HG03108 (cell line): ENCODE measurements at regions not wholly inside any gene's neighbourhood (a gene's known extent, or its start where the extent isn't known, plus 50 kb on each side); places are given as distances from the start of the nearest gene placed in this dataset.
"Not testable (repeated sequence)": the region's sequence is repeated elsewhere in the genome, so short reads cannot be mapped to it uniquely, and the experiment has no call there.

ENCODE experiments used
- ATAC-seq: cut with Tn5 transposase; IDR thresholded peaks from one replicate; pipeline ENCODE4 v1.9.1; 2021; ENCODE audit warnings: moderate library complexity; ENCODE audit not compliant: unreplicated experiment

- no peak for ATAC-seq
Observed at GRCh38 chr5:66411701-66412100, 184.5 kb upstream of the MAST4 start.

- ATAC-seq: no peak
Observed at GRCh38 chr5:66413931-66414330, 182.3 kb upstream of the MAST4 start.

GRCh38 chr5:66415208-66415607 lies 181.0 kb upstream of the MAST4 start:
- no peak for ATAC-seq

DNA sequence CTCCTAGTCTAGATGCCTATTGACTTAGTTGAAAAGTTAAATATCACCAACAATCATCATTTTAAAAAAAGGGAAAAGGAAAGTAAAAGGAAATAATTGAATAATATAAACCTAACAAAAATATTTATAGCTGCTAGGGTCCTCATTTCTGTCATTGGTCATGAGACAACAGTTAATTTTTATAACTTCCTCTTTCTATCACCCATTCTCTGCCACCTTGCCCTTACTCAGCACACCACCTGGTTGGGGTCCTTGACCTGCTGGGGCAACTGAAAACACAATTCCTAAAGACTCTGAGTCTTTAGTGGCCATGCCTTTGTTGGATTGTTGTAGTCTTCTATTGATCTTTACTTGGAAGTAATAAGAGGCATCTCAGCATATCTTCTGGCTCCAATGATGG lies 179.5 kb upstream of the MAST4 start:
- ATAC-seq: no peak

DNA sequence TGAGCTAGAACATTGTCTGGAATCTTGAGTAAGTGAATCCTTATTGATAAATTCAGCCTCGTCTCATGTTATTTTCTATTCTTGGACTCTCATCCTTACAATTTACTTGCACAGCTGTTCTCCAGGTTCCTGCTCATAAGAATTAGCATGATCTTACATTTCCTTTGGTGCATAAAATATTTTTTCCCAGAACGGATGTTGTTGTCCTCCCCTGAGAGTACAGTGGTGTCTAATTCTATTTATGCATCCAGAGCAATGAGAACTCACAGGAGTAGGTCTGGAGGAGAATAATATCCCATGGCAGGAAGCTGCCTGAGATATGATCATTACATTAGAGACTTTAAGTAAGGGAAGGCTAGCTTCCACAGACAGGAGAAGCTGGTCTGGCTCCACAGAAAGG lies 178.4 kb upstream of the MAST4 start:
- no peak for ATAC-seq

- no peak for ATAC-seq
Observed at GRCh38 chr5:66423484-66423883, 172.7 kb upstream of the MAST4 start.

DNA sequence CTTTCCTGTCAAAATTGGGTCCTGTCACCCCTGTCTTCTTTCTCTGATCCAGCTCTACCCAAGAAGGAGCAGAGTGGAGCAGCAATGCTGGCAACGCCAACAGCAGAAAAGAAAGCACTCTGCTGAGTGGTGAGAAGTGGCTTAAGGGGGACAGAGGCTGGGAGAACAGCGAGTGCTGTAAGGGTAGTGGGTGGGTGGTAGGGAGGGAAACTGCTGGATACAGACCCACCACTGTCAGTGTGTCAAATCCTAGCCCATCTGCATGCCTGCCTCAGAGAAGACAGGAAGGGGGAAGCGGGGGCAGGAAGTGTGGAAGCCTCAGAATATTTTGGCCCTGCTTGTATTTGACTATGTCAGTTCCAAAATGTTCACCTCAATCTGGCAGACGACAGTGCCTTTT lies 170.4 kb upstream of the MAST4 start:
- no peak for ATAC-seq

DNA sequence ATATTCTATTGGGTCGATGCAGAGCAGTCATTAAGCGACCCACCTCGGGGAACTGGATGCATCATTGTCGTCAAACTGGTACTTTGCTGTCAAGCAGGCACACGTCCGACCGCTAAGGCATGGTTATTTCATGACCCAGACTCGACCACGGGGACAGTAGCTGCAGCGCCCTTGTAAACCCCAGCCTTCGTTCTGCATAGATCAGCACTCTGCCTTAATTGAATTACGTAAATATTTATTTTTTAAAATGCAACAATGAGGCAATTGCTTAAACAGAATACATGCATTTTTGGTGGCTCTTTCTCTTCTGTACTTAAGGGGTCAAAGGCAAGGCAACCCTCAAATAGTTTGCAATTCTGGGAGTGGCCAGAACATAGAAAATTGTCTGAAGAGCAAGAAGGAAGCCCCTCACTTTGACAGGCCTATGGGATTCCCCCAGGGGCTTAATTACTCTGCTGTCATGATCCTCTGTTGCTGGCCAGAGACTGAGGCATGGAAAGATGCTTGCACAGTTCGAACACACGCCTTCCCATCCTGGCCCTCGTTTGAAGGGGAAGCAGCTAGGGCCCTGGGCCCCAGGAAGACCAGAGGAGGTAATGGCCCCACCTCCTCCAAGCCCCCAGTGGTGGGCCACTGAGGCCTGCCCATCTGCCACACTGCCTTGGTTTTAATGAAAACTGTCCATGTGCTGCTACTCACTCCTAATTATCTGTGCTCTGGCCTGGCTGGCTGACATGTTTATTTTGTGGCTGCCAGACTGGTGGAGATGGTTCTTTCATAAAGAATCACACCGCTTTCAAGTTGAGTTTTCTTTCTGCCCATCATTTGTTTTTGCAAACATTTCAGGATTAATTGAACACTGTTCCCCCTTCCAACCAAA lies 169.7 kb upstream of the MAST4 start:
- no peak for ATAC-seq

DNA sequence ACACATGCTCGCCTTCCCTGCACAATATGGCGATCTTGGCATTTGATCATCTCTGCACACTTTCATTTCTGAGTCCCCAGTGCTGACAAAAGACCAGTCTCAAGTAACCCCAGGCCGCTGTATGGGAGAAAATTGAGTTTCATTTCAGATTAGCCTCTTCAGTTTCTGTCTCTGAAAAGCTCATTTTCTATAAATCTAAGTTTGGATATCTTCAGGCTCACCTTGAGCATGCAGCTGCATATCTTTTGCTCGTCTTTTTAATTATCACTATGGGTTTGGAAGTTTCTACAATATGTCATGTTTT lies 169.1 kb upstream of the MAST4 start:
- no peak for ATAC-seq

DNA sequence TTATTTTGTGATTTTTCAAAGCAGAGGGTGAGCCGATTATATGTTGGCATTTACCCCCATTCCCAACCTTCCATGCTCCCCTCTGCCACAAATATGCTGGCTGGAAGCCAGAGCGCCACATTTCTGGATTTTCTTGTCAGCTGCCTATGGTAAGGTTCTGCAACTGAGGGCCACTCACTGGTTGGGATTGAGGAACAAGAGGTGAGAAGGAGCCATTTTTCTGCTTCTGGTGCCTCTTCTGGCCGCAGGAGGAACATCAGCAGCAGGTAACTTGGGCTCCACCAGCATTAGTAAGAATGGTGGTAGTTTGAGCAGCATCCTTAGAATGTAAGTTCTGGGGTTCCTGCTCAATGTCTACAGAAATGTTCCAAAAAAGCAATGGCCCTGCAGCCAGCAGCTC lies 159.5 kb upstream of the MAST4 start:
- ATAC-seq: no peak

GRCh38 chr5:66438087-66438486 lies 158.1 kb upstream of the MAST4 start:
- ATAC-seq: no peak

- ATAC-seq: no peak
Observed at GRCh38 chr5:66438696-66439095, 157.5 kb upstream of the MAST4 start.

GRCh38 chr5:66440202-66440680 lies 156.0 kb upstream of the MAST4 start:
- no peak for ATAC-seq

- no peak for ATAC-seq
Observed at GRCh38 chr5:66441351-66441750, 154.8 kb upstream of the MAST4 start.

- ATAC-seq: no peak
Observed at GRCh38 chr5:66442951-66443445, 153.2 kb upstream of the MAST4 start.

- no peak for ATAC-seq
Observed at GRCh38 chr5:66443462-66444130, 152.6 kb upstream of the MAST4 start.

DNA sequence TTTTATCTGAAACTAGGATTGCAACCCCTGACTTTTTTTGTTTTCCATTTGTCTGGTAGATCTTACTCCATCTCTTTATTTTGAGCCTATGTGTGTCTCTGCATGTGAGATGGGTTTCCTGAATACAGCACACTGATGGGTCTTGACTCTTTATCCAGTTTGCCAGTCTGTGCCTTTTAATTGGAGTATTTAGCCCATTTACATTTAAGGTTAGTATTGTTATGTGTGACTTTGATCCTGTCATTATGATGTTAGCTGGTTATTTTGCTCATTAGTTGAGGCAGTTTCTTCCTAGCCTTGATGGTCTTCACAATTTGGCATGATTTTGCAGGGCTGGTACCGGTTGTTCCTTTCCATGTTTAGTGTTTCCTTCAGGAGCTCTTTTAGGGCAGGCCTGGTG lies 148.1 kb upstream of the MAST4 start:
- not testable (repeated sequence) for ATAC-seq

GRCh38 chr5:66450237-66450636 lies 146.0 kb upstream of the MAST4 start:
- ATAC-seq: no peak

DNA sequence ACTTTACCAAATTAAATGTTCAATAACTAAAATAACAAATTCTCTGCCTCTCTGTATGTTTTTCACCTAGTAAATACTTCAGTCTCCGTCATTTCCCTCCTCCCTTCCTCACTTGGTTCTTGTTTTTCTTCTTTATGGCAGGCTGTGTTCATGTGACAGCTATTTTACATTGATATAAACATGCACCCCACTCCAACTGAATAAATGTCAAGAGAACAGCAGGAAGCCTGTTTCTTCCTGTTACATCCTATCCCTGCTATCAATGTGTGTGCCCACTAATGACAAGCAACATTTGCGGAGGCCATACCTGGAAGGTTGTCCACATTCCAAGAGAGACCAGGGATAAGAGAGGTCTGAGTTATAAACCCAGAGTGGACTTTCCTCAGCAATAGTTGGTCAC lies 145.2 kb upstream of the MAST4 start:
- ATAC-seq: no peak

DNA sequence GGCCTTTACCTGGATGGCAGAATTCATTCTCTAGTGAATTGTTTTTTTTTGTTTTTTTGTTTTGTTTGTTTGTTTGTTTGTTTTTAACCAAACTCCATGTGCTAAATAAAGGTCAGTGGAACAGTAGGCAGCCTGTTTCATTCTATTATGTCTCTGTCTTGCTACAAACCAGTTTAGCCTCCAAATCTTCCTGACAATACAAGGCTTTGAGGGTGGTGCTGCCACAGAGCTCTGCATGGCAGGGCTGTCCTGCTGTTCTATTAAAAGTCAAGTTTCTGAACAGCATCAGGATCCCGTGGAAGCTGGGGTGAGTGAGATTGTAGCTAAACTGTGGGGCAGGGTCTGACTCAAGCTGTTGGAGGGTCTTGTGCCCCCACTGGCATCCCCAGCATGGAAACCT lies 144.1 kb upstream of the MAST4 start:
- no peak for ATAC-seq

DNA sequence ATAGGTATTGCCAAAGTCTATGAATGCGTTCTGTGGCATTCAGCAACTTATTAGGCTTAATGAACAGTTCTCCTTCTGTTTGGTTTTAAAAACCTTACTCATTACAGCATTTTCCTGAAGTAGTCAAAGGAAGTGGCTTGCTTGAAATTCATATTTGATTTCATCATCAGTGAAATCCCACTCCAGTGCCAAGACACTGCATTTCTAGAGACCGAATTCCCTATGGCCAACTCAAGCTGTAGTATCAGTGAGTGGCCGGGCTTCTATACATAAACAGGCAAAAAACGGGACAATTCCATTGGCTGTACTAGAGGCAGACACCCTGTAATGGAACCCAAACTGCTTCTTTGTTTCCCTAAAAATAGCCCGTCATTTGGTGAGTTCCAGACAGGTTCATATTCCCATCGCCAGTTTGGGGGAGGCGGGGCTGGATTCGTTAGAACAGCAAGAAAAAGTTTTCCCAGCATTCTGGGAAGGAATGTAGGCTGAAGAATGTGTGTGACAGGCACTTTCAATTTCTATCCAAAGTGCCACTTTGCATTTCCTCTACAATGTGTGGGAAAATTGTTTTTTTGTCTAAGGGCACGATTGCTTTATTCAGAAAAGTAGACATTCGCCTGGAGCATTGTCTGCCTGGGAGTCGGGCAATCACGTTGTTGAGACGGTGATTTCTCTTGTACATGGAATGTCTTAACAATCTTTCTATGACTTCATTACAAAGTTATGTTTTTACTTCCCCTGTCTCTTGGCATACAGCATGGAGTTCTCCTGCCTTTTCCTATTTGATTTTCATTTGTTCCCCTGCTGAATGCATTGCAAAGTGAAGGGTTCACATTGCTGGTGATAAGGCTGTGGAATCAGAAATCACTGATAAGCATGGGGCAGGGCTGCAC lies 141.8 kb upstream of the MAST4 start:
- ATAC-seq: no peak
